Large intestine (tissue), 3 donors: ENCODE measurements at regions not wholly inside any gene's neighbourhood (a gene's known extent, or its start where the extent isn't known, plus 50 kb on each side); places are given as distances from the start of the nearest gene placed in this dataset.

Experiments
- DNase-seq, 2 donors: peaks; one replicate each; pipeline versions ENCODE4 v3.0.0 to v3.0.0-alpha.2; 2013
- H3K27ac ChIP-seq: one replicate; pipeline ENCODE4 v1.5.1; 2013; ENCODE audit warnings: low read length
- H3K27me3 ChIP-seq: 2 replicates; pipeline ENCODE4 v1.6.1; 2013; ENCODE audit warnings: low read length; ENCODE audit not compliant: control insufficient read depth, insufficient read depth
- H3K36me3 ChIP-seq: 2 replicates; pipeline ENCODE4 v1.6.1; 2013; ENCODE audit warnings: low read length; ENCODE audit not compliant: control insufficient read depth, insufficient read depth
- H3K4me1 ChIP-seq: one replicate; pipeline ENCODE4 v1.6.1; 2013; ENCODE audit warnings: low read length; ENCODE audit not compliant: control insufficient read depth, insufficient read depth
- H3K4me3 ChIP-seq: one replicate; pipeline ENCODE4 v1.5.1; 2013; ENCODE audit warnings: low read length
- H3K9me3 ChIP-seq: one replicate; pipeline ENCODE4 v1.6.1; 2013; ENCODE audit warnings: mild to moderate bottlenecking, low read depth, low read length, moderate library complexity; ENCODE audit not compliant: control insufficient read depth
- WGBS: methylation state at CpG from one replicate; pipeline ENCODE4 v1.1.5; 2013; ENCODE audit warnings: low lambda C conversion rate; ENCODE audit not compliant: insufficient coverage; 5-methylcytosine and 5-hydroxymethylcytosine counted together

DNA sequence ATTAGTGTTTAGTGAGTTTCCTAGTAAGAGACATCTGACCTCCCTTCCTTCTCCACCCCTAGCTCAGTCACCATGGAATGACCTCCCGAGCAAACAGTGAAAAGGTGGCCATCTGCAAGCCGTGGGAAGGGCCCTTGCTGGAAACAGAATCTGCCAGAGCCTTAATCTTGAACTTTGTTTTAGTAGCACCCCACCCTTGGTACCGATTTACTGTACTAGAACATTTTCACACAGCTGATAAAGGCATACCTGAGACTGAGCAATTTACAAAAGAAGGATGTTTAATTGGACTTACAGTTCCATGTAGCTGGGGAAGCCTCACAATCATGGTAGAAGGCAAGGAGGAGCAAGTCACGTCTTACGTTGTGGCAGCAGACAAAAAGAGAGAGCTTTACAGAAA, 655.8 kb downstream of the TSN start:
- Histone ChIP-seq H3K4me1 (no peaks in the 10 kb centered on the region), H3K36me3 (no peaks in the 10 kb centered on the region)
- WGBS: 17% methylated on average over 1 of the region's 5 CpGs

DNA sequence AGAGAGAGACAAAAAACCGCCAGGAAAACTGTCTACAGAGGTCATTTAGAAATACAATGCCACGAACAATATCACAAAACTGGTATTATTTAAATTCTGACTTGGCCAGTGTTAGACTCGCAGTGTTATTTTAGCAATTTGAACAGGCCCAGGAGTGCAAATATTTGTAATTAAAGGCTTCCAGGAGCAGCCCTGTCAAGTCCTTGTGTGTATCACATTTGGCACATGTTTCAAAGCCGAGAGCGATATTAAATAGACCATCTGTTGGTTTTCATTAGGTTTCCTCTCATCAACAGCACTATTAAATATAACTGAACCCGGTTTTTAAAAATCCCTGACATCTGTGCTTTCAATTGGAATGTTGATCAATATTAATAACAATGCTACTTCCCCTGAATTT, 656.9 kb downstream of the TSN start:
- no peak overlapping the region for H3K27ac ChIP-seq

More for the DNA sequence above, 655.8 kb downstream of the TSN start:
- Histone ChIP-seq H3K9me3 (no peaks in the 10 kb centered on the region), H3K27me3 (no peaks in the 10 kb centered on the region), H3K4me3 (no peak overlapping the region), H3K27ac (no peak overlapping the region)
- DNase-seq: no peak

DNA sequence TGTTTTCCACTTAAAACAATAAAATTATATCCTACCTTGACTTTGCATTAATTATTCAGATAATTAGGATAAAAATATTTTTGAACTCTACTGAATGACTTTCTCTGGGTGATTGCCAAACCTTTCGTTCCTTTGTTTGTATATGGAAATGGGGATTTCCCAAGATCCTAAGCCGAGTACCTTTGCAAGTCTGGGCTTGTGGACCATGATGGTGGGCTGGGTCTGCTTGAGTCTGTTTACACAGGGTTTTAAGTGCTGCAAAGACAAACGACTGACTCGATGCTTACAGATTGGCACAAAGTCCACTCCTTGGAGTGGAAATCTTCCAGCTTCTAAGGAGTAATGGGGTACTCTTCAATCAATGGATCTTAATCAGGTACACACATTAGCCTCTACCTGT, 659.5 kb downstream of the TSN start:
- no peaks in the 10 kb centered on the region for H3K27me3 ChIP-seq
- H3K27ac ChIP-seq: no peak overlapping the region
- no peaks in the 10 kb centered on the region for H3K36me3 ChIP-seq
- WGBS: no CpG with 5 or more reads among the region's 4 CpGs
- DNase-seq: peak in 1 of 2 donors; percentile 14
- no peaks in the 10 kb centered on the region for H3K4me1 ChIP-seq
- H3K9me3 ChIP-seq: no peaks in the 10 kb centered on the region
- H3K4me3 ChIP-seq: no peak overlapping the region

More for the DNA sequence above, 656.9 kb downstream of the TSN start:
- DNase-seq: no peak
- no peaks in the 10 kb centered on the region for H3K9me3 ChIP-seq
- WGBS: 83% methylated on average over 1 of the region's 6 CpGs
- no peaks in the 10 kb centered on the region for H3K4me1 ChIP-seq
- H3K27me3 ChIP-seq: no peaks in the 10 kb centered on the region
- no peak overlapping the region for H3K4me3 ChIP-seq
- H3K36me3 ChIP-seq: no peaks in the 10 kb centered on the region

DNA sequence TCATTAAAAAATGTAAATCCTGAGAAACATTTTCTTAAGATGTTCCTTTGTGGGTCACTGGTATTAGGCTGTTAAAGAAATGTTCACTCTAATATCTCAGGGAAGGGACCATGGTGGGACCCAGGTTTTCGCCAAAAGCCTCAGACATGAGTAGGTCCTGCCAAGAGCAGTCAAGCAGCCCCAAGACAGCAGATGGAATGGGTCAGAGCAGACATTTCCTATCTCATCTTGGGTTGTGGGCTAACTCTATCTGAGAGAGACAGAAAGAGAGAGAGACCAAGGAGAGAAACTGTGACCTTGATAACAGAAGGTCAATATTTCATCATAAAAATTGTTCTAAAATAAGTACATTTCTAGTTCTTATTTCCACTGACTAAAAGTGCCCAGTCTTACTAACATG, 661.7 kb downstream of the TSN start:
- H3K36me3 ChIP-seq: no peaks in the 10 kb centered on the region
- WGBS: no CpG with 5 or more reads among the region's 1 CpG

DNA sequence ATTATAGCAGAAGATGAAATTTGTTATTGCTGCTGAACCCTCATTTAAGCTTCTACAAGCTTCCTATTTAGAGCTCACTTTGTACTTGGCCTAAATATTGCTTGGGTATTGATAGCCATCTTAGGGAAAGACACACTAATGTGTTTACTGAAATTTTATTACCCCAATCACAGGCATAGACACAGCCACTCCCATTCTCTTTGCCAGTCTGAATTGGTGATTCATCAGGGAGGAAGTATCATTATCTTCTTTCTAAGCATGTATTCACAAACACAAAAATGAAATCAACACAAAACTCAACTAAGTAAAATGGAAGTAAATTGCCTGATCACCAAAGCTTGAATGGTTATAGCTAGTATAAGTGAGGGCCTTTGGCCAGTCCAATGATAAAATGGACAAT, 666.3 kb downstream of the TSN start:
- Histone ChIP-seq H3K36me3 (no peaks in the 10 kb centered on the region), H3K4me1 (no peaks in the 10 kb centered on the region), H3K27me3 (no peaks in the 10 kb centered on the region), H3K27ac (no peak overlapping the region), H3K4me3 (no peak overlapping the region), H3K9me3 (no peaks in the 10 kb centered on the region)
- no peak for DNase-seq

More for the DNA sequence above, 661.7 kb downstream of the TSN start:
- no peaks in the 10 kb centered on the region for H3K9me3 ChIP-seq
- DNase-seq: no peak
- no peak overlapping the region for H3K27ac ChIP-seq
- H3K4me3 ChIP-seq: no peak overlapping the region
- no peaks in the 10 kb centered on the region for H3K4me1 ChIP-seq
- no peaks in the 10 kb centered on the region for H3K27me3 ChIP-seq

DNA sequence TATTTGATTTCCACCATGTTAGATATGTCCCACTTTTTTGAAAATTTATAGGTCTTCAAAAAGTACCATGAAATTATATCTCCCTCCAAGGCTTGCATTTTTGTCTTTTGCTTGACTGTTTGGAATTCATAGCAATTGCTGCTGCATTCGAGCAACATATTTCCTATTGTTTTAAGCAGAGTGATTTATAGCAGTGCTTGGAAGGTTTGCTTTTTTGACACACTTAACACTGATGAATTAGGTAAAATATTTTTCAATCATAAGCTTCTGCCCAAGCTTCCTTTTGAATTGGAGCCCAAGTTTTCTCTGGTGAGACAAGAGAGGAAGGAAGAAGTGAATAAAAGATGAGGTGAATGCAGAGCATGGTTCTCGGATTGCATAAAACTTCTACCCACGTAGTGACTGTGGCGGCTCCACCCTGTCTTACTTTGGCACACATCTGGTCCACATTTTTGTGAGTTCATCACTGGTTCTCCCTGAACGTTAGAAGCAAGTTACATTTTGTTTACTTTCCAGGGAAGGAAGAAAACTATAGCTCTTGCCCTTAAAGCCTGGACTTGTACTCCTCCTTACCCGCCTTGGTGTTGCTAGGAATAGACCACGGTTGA, 667.0 kb downstream of the TSN start:
- Histone ChIP-seq H3K27ac (no peak overlapping the region), H3K36me3 (no peaks in the 10 kb centered on the region), H3K9me3 (no peaks in the 10 kb centered on the region), H3K4me3 (no peak overlapping the region), H3K27me3 (no peaks in the 10 kb centered on the region), H3K4me1 (no peaks in the 10 kb centered on the region)
- WGBS: 73% methylated on average over 2 of the region's 7 CpGs
- no peak for DNase-seq

DNA sequence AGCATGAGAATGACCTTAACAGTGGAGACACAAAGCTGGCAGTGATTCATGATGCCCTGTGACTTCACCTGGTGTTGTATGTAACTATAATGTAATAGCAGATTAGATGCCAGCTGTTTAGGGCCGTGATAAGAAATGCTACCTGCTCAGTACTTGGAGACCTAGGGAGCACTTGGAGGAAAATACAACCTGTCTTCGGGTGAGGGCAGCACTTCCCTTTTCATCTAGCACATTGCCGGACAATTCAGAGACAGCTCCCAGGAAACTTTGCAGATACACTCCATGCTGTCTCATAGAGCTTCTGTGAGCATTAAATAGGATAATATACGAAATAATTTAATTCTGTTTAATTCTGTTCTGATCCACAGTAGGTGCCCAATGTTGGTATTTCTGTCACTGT, 668.5 kb downstream of the TSN start:
- Histone ChIP-seq H3K9me3 (no peaks in the 10 kb centered on the region), H3K4me1 (no peaks in the 10 kb centered on the region), H3K4me3 (no peak overlapping the region), H3K27me3 (no peaks in the 10 kb centered on the region), H3K36me3 (no peaks in the 10 kb centered on the region), H3K27ac (no peak overlapping the region)
- DNase-seq: no peak
- WGBS: 86% methylated on average over 1 of the region's 4 CpGs

DNA sequence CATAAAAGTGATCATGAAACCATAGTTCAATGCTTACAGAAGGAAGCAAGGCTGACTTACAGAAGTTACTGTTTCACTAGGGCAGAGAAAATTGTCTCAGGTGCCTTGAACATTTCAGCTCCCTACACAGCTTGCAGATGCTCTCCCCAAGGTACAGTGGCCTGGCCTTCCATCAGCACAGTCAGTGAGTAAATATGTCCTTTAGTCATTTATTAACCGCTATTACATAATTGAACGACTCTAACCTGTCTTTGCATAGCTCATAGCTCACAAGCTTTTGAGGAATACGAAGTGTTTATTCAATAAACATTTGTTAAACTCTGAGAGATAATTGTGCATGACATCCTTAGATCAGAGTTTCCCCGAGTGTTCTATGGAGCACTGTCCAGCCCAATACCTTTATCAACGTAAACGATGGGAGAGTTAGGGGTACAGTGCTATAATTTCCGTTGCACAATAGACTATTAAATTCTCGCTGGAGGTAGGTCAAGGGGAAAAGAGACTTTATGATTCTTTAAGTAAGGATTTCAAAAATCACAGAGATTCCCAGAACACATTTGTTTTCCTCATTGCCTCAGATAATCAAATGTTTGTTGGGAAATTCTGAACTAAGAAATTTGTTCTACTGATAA, 677.8 kb downstream of the TSN start:
- Histone ChIP-seq H3K27me3 (no peaks in the 10 kb centered on the region), H3K27ac (peak overlapping the region; percentile 76), H3K4me1 (peaks cover 11% of the 10 kb centered on the region), H3K9me3 (no peaks in the 10 kb centered on the region), H3K36me3 (no peaks in the 10 kb centered on the region), H3K4me3 (no peak overlapping the region)
- WGBS: no CpG with 5 or more reads among the region's 8 CpGs
- DNase-seq: peak; percentile 79 to 89

DNA sequence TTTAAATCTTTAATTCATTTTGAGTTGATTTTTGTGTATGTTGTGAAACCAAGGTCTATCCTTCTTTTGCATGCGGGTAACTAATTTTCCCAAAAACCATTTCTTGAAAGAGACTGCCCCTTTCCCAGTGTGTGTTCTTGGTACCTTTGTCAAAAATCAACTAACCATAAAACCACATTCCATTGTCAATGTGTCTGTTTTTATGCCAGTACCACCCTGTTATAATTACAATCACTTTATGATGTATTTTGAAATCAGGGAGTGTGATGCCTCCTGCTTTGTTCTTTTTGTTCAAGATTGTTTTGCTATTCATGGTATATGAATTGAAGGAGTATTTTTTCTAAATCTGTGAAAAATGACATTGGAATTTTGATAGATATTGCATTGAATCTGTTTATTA, 689.6 kb downstream of the TSN start:
- H3K4me1 ChIP-seq: no peaks in the 10 kb centered on the region
- no peaks in the 10 kb centered on the region for H3K27me3 ChIP-seq
- H3K4me3 ChIP-seq: no peak overlapping the region
- no peak for DNase-seq
- H3K27ac ChIP-seq: no peak overlapping the region
- peaks cover 3% of the 10 kb centered on the region for H3K9me3 ChIP-seq
- no peaks in the 10 kb centered on the region for H3K36me3 ChIP-seq
- WGBS: 100% methylated on average over 1 of the region's 1 CpG

DNA sequence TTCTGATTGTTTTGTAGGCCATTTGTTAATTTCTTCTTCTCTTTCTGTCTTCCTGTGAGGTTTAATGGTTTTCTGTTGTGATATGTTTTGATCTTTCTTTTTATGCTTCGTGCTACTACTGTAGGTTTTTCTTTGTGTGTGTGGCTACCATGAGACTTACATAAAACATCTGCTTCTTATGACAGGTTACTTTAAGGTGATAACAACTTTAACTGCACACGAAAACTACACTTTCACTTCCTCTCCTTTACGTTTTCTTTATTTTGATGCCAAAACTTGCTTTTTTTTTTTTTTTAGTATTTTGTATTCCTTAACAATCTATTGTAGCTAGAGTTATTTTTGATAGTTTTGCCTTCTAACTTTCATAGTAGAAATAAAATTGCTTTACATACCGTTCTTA, 691.3 kb downstream of the TSN start:
- Histone ChIP-seq H3K4me1 (no peaks in the 10 kb centered on the region), H3K4me3 (no peak overlapping the region), H3K9me3 (peaks cover 6% of the 10 kb centered on the region), H3K27me3 (no peaks in the 10 kb centered on the region), H3K27ac (no peak overlapping the region), H3K36me3 (no peaks in the 10 kb centered on the region)
- 90% methylated on average over 3 of the region's 4 CpGs for WGBS
- DNase-seq: no peak

DNA sequence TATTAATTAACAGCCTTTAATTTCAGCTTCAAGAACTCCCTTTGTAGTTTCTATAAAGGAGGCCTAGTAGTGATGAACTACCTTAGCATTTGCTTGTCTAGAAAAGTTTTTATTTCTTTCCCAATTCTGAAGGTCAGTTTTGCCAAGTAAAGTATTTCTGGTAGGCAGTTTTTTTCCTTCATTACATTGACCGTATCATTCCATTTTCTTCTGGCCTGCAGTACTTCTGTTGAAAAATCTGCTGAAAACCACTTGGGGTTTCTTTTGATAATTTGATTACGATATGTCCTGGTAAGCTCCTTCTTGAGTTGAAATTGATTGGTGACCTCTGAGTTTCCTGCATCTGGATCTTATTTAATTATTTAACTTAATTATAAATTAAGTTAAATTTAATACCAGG, 691.8 kb downstream of the TSN start:
- Histone ChIP-seq H3K36me3 (no peaks in the 10 kb centered on the region), H3K9me3 (peaks cover 6% of the 10 kb centered on the region), H3K27ac (no peak overlapping the region), H3K4me1 (no peaks in the 10 kb centered on the region), H3K4me3 (no peak overlapping the region), H3K27me3 (no peaks in the 10 kb centered on the region)
- WGBS: 100% methylated on average over 1 of the region's 2 CpGs
- DNase-seq: no peak
